GM21717 (cell line): ENCODE measurements at regions not wholly inside any gene's neighbourhood (a gene's known extent, or its start where the extent isn't known, plus 50 kb on each side); places are given as distances from the start of the nearest gene placed in this dataset.
A peak's percentile ranks its signal among the peaks of the same experiment; 100 is the strongest.
"Not testable (repeated sequence)": the region's sequence is repeated elsewhere in the genome, so short reads cannot be mapped to it uniquely, and the experiment has no call there.

Source experiments
- ATAC-seq: cut with Tn5 transposase; IDR thresholded peaks from one replicate; pipeline ENCODE4 v1.9.1; 2021; ENCODE audit warnings: mild to moderate bottlenecking, moderate library complexity; ENCODE audit not compliant: unreplicated experiment

GRCh38 chr2:195118276-195118675 lies 538.8 kb upstream of the SLC39A10 start:
- ATAC-seq, result no peak

GRCh38 chr2:195117011-195117410 lies 540.0 kb upstream of the SLC39A10 start:
- ATAC-seq, result no peak

GRCh38 chr2:195115738-195116137 lies 541.3 kb upstream of the SLC39A10 start:
- ATAC-seq, result no peak

- no peak for ATAC-seq
Measured at GRCh38 chr2:195108182-195108581, 548.8 kb upstream of the SLC39A10 start.

- no peak for ATAC-seq
Measured at GRCh38 chr2:195106681-195107380, 550.2 kb upstream of the SLC39A10 start.

GRCh38 chr2:195105581-195105980 lies 551.4 kb upstream of the SLC39A10 start:
- no peak for ATAC-seq

GRCh38 chr2:195094330-195094729 lies 562.7 kb upstream of the SLC39A10 start:
- ATAC-seq, result no peak

GRCh38 chr2:195092341-195092740 lies 564.7 kb upstream of the SLC39A10 start:
- ATAC-seq, result no peak

- not testable (repeated sequence) for ATAC-seq
Measured at GRCh38 chr2:195072806-195073205, 584.2 kb upstream of the SLC39A10 start.

- no peak for ATAC-seq
Measured at GRCh38 chr2:195057001-195057400, 600.0 kb upstream of the SLC39A10 start.

- no peak for ATAC-seq
Measured at GRCh38 chr2:195055996-195056395, 601.0 kb upstream of the SLC39A10 start.

GRCh38 chr2:195051401-195051800 lies 605.6 kb upstream of the SLC39A10 start:
- no peak for ATAC-seq

GRCh38 chr2:195049372-195050031 lies 607.5 kb upstream of the SLC39A10 start:
- peak; percentile 94 for ATAC-seq

GRCh38 chr2:195047955-195048354 lies 609.1 kb upstream of the SLC39A10 start:
- no peak for ATAC-seq

GRCh38 chr2:195044801-195045200 lies 612.2 kb upstream of the SLC39A10 start:
- no peak for ATAC-seq

- no peak for ATAC-seq
Measured at GRCh38 chr2:195038153-195038552, 618.9 kb upstream of the SLC39A10 start.

GRCh38 chr2:195037045-195037444 lies 620.0 kb upstream of the SLC39A10 start:
- no peak for ATAC-seq

- ATAC-seq, result no peak
Measured at GRCh38 chr2:195031411-195031810, 625.6 kb upstream of the SLC39A10 start.

GRCh38 chr2:195029804-195030654 lies 627.0 kb upstream of the SLC39A10 start:
- ATAC-seq, result no peak

- no peak for ATAC-seq
Measured at GRCh38 chr2:195027947-195028346, 629.1 kb upstream of the SLC39A10 start.

GRCh38 chr2:195026261-195026660 lies 630.8 kb upstream of the SLC39A10 start:
- ATAC-seq, result no peak

GRCh38 chr2:195022508-195022830 lies 634.6 kb upstream of the SLC39A10 start:
- ATAC-seq, result no peak
